GM21825 (cell line): ENCODE measurements at regions not wholly inside any gene's neighbourhood (a gene's known extent, or its start where the extent isn't known, plus 50 kb on each side); places are given as distances from the start of the nearest gene placed in this dataset.

Experiments
- ATAC-seq: cut with Tn5 transposase; IDR thresholded peaks from one replicate; pipeline ENCODE4 v1.9.1; 2021; ENCODE audit warnings: mild to moderate bottlenecking, moderate library complexity; ENCODE audit not compliant: unreplicated experiment

GRCh38 chr20:50272724-50273446 is 82.3 kb downstream of the CEBPB start:
- ATAC-seq: no peak

- ATAC-seq: no peak
Measured at GRCh38 chr20:50273601-50274491, 83.2 kb downstream of the CEBPB start.

GRCh38 chr20:50274570-50275430 is 84.2 kb downstream of the CEBPB start:
- no peak for ATAC-seq

DNA sequence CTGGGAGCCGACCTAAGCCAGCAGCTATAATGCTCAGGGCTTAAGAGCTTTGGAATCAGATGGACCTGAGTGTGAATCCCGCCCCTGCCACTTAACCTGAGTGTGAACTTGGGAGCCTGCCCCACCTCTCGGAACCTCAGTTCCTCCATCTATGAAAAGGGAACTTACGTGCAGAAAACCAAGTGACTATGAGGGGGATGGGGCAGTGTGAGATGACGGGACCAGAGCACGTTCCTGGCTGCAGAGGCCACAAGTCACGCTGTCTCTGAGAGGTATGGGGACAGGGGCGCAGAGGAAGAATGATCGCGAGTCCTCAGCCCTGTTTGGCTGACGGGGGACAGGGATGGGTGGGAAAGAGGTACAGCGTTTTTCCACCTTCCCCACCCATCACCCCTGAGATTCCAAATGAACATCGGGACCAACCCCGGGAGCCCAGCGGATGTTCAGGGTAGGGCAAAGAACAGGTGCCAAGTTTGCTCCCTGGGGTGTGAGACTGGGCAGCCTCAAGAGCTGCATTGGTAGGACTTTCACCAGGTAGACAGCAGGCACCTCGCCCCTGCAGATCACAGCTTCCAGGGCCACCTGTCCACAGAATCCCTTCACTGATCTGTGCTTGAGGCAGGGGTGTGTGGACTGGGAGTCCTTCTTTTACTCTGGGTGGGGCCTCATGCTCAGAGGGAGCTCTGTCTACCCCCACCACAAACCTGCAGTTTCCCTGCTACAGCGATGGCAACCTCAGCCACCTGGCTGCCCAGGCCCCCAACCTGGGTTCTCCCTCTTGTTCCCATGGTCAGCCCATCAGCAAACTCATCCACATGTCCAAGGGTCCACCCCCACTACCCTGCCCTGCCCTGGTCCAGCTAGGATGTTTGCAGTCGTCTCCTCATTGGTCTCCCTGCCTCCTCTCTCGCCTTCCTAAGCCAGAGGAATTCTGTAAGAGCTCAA is 85.8 kb downstream of the CEBPB start:
- ATAC-seq: no peak

DNA sequence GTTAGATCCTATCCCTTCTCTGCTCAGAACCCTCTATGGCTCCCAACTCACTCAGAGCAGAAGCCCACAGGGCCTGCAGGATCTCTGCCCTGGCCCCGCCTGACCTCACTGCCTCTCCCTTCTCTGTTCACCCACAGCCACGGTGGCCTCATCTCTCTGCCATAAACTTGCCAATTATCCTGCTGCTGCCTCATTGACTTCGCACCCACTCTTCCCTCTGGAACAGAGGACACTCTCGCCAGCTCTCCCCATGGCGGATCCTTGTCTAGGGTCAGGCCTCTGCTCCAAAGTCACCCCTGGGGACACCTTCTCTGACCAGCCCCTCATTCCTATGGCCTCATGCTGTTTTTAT is 86.4 kb downstream of the CEBPB start:
- no peak for ATAC-seq

- ATAC-seq: no peak
Measured at GRCh38 chr20:50277460-50278376, 87.1 kb downstream of the CEBPB start.

GRCh38 chr20:50278377-50278683 is 87.7 kb downstream of the CEBPB start:
- no peak for ATAC-seq

GRCh38 chr20:50278684-50279531 is 88.3 kb downstream of the CEBPB start:
- ATAC-seq: no peak

DNA sequence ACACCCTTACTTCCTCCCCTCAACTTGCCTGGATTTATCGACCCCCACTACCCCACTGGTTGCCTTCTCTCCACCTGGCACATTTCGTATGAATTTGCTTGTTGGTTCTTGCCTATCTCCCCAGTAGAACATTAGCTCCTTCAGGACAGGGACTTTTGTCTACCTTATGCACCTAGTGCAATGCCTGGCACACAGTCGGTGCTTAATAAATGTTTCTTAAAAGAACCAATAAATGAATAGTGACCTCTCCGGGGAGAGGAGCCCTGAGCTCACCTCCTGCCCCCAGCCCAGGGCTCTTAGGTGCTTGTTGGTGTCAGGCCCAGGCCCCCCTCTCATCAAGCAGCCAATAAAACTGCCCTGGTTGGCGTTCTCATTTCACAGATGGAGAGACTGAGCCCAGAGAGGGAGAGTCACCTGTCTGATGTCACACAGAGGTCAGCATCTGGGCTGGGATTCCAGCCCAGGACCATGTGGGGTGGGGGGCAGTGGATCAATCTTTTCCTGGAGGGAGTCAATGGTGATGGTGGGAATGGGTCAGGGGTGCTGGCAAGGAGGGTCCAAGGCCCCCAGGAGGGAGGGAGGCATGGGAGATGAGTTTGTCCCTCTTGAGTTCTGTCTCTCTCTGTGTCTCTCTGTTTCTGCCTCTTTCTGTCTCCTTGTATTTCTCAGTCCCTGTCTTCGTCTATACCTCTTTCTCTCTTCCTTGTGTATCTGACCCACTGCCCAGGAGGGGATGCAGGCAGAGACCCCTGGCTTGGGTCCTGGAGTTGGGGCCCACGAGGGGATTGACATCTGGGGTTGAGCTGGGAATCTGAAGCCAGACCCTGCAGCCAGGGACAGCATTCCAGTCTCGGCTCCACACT is 89.6 kb downstream of the CEBPB start:
- no peak for ATAC-seq

DNA sequence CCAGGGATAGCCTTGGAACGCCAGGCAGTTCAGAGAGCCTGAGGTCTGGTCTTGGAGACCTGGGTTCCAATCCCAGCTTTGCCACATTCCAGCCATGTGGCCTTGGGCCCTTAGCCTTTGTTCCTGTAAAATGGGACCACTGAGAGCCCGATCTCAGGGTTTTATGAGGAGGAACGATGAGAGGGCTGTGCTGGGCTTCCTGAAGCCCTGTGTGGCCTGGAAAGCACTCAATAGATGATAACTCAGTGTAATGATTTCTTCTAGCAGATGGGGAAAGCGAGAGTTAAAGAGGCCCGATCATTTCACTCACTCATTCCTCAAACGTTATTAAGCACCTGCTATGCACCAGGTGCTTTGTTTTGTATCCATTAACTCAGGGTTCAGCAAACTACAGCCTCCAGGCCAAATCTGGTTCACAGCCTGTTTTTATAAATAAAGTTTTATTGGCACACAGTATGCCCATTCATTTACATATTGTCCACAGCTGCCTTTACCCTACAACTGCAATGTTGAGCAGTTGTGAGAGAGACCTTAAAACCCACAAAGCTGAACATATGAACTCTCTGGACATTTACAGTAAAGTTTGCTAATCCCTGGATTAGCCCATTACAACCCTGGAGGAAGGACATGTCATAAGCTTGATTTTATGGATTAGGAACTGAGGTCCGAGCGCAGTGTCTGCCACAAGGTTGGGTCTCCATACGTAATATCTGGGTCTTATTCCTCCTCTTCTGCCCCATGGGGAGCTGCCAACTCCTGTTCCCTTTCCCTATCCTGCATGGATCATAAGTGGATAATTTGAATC is 90.4 kb downstream of the CEBPB start:
- ATAC-seq: no peak

GRCh38 chr20:50281831-50282591 is 91.4 kb downstream of the CEBPB start:
- no peak for ATAC-seq

DNA sequence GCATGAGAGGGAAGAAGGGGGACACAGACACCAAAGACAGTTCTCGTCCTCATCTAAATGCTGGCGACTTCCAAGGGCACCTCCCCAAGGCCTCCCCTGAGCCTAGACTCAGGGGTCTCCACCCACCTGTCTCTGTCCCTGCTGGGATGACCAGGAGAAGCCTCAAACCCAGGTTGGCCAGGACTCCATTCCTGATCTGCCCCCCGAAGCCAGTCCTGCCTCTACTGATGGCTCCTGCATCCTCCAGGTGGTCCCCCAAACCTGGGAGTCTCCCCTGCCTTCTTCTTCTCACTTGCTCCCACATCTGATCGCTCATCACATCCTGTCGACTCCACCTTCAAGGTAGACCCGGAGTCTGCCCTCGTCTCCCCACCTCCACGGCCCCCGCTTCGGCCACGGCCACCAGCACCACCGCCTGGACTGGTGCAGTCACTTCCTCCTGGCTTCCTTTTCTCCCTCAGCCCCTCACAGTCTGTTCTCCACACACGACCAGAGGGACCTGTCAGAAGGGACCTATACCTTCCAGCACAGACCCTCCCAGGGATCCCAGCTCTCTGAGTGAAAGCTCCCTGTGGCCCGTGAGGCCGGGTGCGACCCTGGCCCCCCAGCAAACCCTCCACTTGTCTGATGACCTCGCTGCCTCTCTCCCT is 92.1 kb downstream of the CEBPB start:
- no peak for ATAC-seq

DNA sequence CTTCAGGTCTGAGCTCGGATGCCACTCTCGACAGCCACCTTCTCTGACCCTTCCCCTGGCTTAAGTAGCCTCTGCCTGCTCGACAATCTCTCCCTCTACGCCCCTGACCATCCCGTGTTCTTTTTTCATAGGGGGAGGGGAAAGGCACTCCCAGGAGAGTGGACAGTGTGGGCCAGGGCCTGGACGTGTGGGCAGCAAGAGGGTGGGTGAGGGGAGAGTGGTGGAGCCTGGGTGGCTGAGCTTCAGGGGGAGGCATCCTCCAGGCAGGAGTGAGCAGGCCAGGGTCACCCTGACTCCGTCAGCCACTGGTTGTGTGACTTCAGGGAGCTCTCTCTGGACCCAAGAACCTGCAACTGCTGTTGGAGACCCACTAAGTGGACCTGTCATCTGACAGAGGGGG is 92.7 kb downstream of the CEBPB start:
- ATAC-seq: no peak

DNA sequence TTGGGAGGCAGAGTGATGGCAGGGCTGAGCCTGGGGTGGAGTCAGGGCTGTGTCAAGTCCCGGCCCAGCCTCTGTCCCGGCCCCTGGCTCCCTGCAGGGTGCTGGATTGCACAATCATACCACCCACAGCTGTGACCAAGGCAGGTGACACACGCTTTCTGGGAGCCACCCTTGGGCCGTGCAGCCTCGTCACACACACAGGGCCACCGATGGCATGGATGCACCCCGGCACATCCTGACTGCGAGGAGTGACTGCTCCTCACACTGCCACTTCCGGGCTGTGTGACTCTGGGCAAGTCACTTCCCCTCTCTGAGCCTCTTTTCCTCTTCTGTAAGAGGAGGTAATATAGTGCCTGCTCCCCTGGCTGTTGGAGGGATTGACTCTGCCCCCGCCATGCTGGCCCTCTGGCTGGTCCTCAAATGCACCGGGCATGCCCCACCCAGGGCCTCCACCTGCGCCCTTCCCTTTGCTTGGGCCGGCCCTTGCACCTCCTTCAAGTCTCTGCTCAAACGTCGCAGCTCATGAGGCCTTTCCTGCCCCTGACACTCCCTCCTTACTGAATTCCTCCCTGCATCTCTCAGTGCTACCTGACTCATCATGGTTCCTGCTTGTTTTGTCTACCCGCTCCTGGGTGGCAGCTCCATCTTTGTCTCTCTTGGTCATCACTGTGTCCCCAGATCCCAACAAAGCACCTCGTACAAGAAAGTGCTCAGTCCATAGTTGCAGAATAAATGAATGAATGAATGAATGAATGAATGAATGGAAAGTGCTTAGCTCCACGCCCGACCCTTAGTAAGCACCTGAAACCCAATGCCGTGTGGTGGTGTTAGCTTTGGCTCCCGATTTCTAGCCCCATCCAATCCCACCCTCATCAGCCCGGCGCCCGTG is 93.5 kb downstream of the CEBPB start:
- no peak for ATAC-seq
